HuH-7 (cell line): ENCODE measurements at regions not wholly inside any gene's neighbourhood (a gene's known extent, or its start where the extent isn't known, plus 50 kb on each side); places are given as distances from the start of the nearest gene placed in this dataset.

ENCODE experiments used
- DNase-seq: peaks from one replicate; pipeline ENCODE4 v3.0.0; 2011; ENCODE audit warnings: low spot score

DNA sequence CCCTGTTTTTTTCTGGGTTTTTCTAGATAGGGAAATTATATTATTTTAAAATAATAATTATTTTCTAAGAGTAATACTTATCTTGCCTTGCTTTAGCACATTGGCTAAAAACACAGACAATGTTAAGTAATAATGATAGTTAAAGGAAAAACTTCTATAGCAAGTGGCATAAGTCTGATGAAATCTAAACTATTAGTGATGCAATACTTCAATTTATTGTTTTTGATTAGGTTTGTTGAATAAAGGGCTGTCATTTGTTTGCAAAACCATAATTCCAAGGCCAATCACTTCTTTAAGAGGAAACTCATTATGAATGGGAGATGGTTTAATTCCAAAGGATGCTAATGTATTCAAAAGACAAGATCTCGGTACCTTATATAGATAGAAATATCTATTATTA lies 293.8 kb upstream of the FBXL7 start:
- no peak for DNase-seq

DNA sequence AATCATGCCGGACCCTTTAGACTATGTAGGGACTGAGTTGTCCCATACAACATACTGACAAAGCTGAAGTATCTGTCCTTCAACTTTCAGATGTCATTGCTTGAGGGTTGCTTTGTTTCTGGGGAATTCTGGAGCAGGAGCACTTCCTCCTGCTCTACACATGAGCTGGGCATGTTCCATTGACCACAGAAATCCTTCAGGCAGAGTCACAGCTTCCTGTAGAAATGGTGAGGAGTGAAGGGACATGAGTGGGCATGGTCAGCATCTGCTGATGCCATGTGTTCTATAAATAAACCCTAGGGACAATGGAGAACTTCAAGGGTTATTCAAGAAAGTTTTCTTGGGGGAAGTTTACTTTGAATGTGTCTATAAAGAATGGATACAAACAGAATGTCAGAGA lies 296.6 kb upstream of the FBXL7 start:
- DNase-seq, result no peak

DNA sequence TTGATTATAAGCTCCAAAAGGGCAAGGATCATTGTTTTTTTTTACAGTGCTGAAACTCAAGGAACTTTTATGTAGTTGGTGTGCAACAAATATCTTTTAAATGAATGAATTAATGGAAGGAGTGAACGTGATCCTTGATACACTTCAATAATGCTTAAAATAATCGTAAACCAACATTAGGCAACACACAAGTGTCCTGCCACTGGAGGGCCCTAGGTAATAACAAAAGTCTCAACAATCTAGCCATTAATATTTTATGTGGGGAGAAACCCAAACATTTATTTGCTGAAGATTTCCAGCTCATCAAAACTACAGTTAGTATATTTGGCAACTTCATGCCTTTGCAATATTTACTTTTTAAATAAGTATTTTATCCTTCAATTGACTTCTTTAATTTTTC lies 309.0 kb upstream of the FBXL7 start:
- no peak for DNase-seq

- DNase-seq, result no peak
Measured at GRCh38 chr5:15183520-15183919, 311.9 kb upstream of the ANKH start.

- DNase-seq, result no peak
Measured at GRCh38 chr5:15170173-15170572, 298.6 kb upstream of the ANKH start.

- no peak for DNase-seq
Measured at GRCh38 chr5:15168358-15168757, 296.8 kb upstream of the ANKH start.

GRCh38 chr5:15160091-15160490 lies 288.5 kb upstream of the ANKH start:
- DNase-seq, result no peak

DNA sequence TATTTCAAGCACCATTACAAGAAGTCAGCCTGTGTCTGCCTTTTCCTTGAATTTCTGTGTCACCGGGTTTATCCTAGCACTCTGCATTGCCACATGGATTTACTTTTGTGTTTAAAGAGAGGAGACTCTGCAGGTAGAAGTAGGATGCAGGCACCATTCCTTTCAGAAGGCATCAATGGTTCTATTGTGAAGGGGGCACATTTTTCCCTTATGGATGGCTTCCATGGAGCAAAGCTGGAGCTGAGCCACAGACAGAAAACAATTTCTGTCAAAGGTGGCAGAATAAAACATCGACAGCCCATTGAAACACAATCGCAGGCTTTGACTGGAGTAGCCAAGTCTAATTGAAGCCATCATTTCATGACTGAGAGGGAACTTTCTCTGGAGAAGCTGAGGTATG lies 288.0 kb upstream of the ANKH start:
- no peak for DNase-seq

DNA sequence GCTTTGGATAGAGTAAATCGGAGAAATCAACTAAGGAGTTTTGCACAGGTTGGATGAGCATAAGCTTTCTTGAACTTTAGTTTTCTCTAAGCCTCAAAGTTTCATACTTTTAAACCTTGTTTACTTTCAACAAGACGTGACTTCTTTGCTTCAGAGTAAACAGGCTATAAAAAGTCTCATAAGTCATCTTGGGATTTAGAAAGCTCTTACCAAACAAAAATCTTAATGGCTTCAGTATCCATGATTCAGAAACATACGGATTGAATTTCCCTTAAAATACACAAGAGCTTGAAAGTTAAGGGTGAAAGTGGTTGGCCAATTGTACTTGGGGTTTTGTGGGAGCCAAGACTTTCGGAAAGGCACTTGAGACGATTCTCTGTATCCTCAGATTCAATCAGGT lies 270.9 kb upstream of the ANKH start:
- no peak for DNase-seq

- DNase-seq, result no peak
Measured at GRCh38 chr5:15137414-15137813, 265.8 kb upstream of the ANKH start.

GRCh38 chr5:15135661-15136060 lies 264.1 kb upstream of the ANKH start:
- DNase-seq, result no peak

DNA sequence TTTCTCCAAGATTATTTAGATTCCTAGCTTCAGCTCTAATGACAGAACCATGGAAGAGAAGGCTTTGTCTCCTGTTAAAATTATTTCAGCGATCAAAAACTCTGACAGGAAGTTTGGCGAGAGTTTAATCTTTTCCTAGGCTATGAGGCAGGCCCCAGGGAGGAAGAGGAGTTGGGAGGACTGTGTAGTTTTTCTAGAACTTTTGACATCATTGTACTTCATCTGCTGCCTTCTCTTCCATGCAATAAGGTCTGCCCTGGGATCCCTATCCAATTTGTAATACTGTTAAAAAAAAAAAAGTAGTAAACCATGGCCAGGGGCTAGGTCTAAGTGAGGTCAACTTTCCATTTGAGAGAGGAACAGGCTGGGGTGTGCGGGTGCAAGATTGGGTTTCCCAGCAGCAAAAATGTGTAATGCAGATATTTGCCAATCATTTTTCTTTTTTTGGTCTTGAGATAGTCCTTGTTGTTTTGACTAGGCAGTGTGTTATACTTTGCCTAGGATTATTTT lies 261.9 kb upstream of the ANKH start:
- no peak for DNase-seq

GRCh38 chr5:15132816-15133405 lies 261.3 kb upstream of the ANKH start:
- no peak for DNase-seq

DNA sequence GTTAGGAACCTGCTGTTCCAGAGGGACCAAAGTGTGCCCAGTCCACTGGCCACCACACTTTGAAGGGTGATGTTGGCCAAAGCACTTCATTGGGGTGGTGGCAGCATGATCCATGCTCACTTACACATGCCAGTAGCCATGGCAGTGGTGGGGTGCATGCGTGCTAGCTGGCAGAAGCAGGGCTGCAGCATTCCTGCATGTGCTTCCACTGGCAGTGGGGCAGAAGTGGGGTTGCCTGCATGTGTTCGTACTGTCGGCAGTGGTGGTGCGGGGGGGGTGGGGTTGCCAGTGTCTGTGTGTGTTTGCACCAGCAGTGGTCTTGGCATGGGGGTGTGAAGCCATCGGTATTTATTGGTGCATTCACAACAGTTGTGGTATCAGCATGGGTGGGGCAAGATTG lies 260.3 kb upstream of the ANKH start:
- no peak for DNase-seq

- DNase-seq, result no peak
Measured at GRCh38 chr5:15124871-15125568, 253.4 kb upstream of the ANKH start.

GRCh38 chr5:15124461-15124860 lies 252.9 kb upstream of the ANKH start:
- DNase-seq, result no peak

DNA sequence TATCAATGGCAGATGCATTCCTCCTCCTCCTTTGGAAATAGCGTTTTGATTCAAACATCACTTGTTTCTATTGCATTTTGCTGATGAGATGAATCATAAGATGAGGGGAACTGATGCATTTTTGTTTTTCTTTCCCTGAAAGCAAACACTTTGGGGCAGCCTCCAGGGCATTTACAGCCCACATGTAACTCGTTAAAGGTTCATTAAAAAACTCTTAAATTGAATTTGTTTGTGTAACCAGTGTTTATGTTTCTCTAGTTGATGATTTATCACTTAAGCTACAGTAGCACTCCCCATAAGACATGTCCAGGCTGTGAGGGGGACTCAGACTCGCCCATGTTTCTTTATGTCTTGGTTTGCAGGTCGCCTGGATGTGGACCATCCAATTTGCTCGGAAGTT lies 246.1 kb upstream of the ANKH start:
- DNase-seq, result no peak

GRCh38 chr5:15116996-15117395 lies 245.4 kb upstream of the ANKH start:
- no peak for DNase-seq

DNA sequence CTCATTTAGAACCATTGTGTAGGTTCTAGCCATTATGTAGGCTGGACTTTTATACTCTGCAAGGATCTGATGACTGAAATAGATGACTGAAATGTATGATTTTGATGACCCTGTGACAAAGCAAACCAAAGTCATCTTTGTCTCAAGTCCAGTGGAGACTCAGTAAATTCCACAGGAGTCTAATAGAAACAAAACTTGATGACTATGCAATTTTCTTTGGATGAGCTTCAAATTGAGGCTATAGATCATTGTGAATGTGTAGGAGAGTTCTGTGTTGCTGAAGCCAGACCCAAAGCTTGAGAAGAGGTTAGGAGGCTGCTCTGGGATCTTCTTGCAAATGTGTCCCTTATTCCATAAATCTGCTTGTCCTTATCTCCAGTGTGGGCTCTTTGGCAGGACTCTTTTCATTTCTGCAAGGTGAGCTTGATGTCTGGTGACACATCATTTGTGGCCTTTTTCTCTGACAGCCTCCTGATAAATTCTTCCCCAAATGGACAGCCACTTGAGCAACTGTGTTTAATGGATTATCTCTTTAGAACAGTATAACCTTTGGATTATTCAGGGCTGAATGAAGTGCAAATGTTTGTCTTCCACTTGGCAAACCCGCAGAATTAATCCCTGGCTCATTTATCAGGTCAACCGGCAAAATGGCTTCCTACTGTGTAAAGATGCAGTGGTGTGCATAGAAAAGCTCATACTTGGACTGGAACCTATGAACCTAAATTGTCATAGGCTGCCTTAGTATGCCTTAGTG lies 235.1 kb upstream of the ANKH start:
- no peak for DNase-seq

- peak; percentile 52 for DNase-seq
Measured at GRCh38 chr5:15105799-15106393, 234.3 kb upstream of the ANKH start.

DNA sequence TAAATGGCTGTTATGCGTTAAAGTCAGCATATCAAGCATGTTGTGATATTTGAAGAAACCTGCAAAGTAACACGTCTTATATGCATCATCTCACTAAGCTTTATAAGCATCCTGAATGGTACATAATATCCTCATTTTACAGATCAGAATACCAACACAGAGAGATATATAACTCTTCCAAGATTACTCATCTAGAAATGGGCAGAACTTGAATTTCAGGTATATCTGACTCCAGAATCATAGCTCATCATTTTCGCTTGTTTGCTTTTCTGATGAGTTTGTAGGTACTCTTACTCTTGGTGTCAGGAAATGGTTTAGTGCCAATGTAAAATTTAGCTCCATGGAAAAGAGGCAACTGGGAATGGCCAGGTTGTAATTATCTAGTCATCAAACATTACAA lies 232.3 kb upstream of the ANKH start:
- no peak for DNase-seq

DNA sequence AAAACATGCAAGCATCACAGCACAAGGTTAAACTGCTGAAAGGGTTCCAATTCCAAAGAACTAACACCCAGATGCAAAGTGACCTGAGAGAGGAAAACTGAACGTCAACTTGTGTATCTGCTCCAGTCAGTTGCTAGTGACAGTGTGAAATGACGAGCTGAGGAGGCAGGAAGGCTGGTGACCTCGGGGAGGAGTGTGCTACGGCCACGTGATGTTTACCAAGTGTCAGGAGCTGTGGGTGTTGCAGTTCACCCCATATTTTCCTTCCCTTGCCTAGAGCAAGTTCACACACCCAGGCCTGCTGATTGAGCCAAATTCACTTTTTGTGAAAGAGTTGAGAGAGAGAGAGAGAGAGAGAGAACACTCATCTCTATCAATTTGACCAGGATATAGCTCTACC lies 231.6 kb upstream of the ANKH start:
- DNase-seq, result no peak

DNA sequence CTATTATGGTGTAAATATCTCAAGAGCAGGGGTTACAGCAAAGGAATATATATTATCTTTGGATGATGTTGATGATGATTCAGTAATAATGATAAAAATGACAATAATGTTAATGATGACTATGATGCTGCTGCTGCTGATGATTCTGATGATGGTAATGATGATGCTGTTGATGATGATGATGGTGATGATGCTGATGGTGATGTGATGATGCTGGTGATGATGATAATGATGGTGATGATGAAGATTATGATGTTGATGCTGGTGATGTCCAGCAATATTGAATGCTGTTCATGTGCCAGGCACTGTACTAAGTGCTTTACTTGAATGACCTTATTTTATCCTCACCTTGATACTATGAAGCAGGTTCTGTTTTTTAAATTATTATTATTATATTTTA lies 226.0 kb upstream of the ANKH start:
- DNase-seq, result no peak
